ENCODE measurements at regions not wholly inside any gene's neighbourhood (a gene's known extent, or its start where the extent isn't known, plus 50 kb on each side); places are given as distances from the start of the nearest gene placed in this dataset.

- TF ChIP-seq, protein P1, sequence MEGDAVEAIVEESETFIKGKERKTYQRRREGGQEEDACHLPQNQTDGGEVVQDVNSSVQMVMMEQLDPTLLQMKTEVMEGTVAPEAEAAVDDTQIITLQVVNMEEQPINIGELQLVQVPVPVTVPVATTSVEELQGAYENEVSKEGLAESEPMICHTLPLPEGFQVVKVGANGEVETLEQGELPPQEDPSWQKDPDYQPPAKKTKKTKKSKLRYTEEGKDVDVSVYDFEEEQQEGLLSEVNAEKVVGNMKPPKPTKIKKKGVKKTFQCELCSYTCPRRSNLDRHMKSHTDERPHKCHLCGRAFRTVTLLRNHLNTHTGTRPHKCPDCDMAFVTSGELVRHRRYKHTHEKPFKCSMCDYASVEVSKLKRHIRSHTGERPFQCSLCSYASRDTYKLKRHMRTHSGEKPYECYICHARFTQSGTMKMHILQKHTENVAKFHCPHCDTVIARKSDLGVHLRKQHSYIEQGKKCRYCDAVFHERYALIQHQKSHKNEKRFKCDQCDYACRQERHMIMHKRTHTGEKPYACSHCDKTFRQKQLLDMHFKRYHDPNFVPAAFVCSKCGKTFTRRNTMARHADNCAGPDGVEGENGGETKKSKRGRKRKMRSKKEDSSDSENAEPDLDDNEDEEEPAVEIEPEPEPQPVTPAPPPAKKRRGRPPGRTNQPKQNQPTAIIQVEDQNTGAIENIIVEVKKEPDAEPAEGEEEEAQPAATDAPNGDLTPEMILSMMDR (IDR thresholded peaks at IDR 0.05; ENCODE audit: poor library complexity), result peak; percentile 9
- TF ChIP-seq EZH2phosphoT487 (IDR thresholded peaks at IDR 0.05; ENCODE audit: low read depth, severe bottlenecking, unreplicated experiment) (no peak), EZH2 (IDR thresholded peaks at IDR 0.05; ENCODE audit: borderline replicate concordance) (no peak)
Observed at GRCh38 chr4:158410272-158410671, 111.4 kb upstream of the RXFP1 start.
